ENCODE measurements at regions not wholly inside any gene's neighbourhood (a gene's known extent, or its start where the extent isn't known, plus 50 kb on each side); places are given as distances from the start of the nearest gene placed in this dataset.

DNA sequence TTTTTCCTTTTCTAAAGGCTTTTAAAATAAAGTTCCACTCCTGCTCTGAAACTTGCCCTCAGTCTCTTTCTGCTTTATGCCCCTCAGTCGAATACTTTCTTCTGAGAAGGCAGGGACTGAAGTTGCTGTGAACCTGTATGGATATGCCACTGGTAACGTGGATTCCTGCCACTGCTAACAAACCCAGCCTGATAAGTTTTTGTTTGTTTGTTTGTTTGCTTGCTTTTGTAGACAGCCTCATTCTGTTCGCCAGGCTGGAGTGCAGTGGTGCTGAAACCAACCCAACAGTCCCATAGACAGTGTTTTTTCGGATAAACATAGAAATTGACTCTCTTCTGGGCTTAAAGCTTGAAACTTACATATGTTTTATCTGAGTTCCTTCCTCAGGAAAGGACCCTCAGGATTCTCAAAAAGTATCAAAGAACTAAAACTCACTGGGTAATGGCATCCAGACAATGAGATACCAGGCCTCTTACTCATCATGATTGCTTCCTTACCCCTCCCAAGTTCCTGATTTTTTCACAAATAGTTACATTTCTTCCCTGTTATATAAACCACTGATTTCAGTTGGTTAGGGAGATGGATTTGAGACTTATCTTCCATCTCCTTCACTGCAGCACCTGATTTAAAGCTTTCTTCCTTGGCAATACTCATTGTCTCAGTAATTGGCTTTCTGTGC, 273.6 kb downstream of the SDHAF3 start:
- TF ChIP-seq, protein P1, sequence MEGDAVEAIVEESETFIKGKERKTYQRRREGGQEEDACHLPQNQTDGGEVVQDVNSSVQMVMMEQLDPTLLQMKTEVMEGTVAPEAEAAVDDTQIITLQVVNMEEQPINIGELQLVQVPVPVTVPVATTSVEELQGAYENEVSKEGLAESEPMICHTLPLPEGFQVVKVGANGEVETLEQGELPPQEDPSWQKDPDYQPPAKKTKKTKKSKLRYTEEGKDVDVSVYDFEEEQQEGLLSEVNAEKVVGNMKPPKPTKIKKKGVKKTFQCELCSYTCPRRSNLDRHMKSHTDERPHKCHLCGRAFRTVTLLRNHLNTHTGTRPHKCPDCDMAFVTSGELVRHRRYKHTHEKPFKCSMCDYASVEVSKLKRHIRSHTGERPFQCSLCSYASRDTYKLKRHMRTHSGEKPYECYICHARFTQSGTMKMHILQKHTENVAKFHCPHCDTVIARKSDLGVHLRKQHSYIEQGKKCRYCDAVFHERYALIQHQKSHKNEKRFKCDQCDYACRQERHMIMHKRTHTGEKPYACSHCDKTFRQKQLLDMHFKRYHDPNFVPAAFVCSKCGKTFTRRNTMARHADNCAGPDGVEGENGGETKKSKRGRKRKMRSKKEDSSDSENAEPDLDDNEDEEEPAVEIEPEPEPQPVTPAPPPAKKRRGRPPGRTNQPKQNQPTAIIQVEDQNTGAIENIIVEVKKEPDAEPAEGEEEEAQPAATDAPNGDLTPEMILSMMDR (IDR thresholded peaks at IDR 0.05; ENCODE audit: poor library complexity), result no peak
- TF ChIP-seq EZH2phosphoT487 (IDR thresholded peaks at IDR 0.05; ENCODE audit: low read depth, severe bottlenecking, unreplicated experiment) (no peak), EZH2 (IDR thresholded peaks at IDR 0.05; ENCODE audit: borderline replicate concordance) (no peak)

All from hepatocyte (in vitro differentiated cells).